ENCODE measurements at regions not wholly inside any gene's neighbourhood (a gene's known extent, or its start where the extent isn't known, plus 50 kb on each side); places are given as distances from the start of the nearest gene placed in this dataset.

GRCh38 chr11:122344215-122344614 lies 228.2 kb upstream of the BLID start:
- DNase-seq (no peak), ATAC-seq (no peak)
- Histone ChIP-seq H3K4me1 (ENCODE audit: control insufficient read depth in 2 of 2, insufficient read depth in 2 of 2, low read length in 2 of 2) (no peaks in the 10 kb centered on the region), H3K27me3 (ENCODE audit: control insufficient read depth in 2 of 2, insufficient read depth in 2 of 2, low read length in 2 of 2) (no peaks in the 10 kb centered on the region), H3K4me3 (ENCODE audit: low read length) (no peak overlapping the region), H3K36me3 (ENCODE audit: control insufficient read depth in 2 of 3, insufficient read depth in 3 of 3, low read length in 3 of 3) (no peaks in the 10 kb centered on the region), H3K27ac (ENCODE audit: low read depth, low read length) (no peak overlapping the region), H3K9me3 (ENCODE audit: control insufficient read depth in 2 of 3, low read length in 3 of 3) (peaks cover 0 to 4% (median 0%) of the 10 kb centered on the region in 3 experiments)
- H3K36me3 Mint-ChIP-seq = no peaks in the 10 kb centered on the region
- H3K4me3 Mint-ChIP-seq = no peak overlapping the region
- H3K27ac Mint-ChIP-seq = no peak overlapping the region
- peaks cover 0 to 3% (median 0%) of the 10 kb centered on the region in 7 donors for H3K4me1 Mint-ChIP-seq
- CTCF ChIA-PET = no interaction called here
- POLR2A ChIA-PET = no interaction called here
- H3K9me3 Mint-ChIP-seq = peaks cover 0 to 12% (median 0%) of the 10 kb centered on the region in 11 donors
- H3K27me3 Mint-ChIP-seq = peaks cover 0 to 28% (median 5%) of the 10 kb centered on the region in 5 donors
- intact Hi-C loops (cut with micrococcal nuclease) = no loop called here

DNA sequence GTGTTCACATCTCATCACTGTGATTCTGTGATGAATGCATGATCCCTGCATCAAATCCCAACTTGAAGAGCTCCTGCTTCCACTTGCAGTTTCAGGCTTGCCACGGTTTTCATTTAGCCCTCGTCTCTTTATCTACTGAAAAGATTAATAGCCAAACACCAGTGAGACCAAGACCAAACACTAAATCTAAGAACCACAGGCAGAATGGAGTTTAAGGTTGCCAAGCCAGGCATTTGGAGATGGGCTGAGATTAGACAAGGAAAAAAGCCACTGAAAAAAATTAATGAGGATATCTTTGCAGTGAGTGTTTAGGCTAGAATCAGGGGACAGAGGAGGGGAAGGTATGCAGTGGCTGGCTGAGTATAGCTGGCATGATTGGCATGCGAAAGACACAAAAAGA lies 227.2 kb upstream of the BLID start:
- Histone ChIP-seq H3K27me3 (ENCODE audit: control insufficient read depth in 2 of 2, insufficient read depth in 2 of 2, low read length in 2 of 2) (no peaks in the 10 kb centered on the region), H3K9me3 (ENCODE audit: control insufficient read depth in 2 of 3, low read length in 3 of 3) (peaks cover 0 to 4% (median 0%) of the 10 kb centered on the region in 3 experiments), H3K4me1 (ENCODE audit: control insufficient read depth in 2 of 2, insufficient read depth in 2 of 2, low read length in 2 of 2) (no peaks in the 10 kb centered on the region), H3K36me3 (ENCODE audit: control insufficient read depth in 2 of 3, insufficient read depth in 3 of 3, low read length in 3 of 3) (no peaks in the 10 kb centered on the region), H3K4me3 (ENCODE audit: low read length) (no peak overlapping the region), H3K27ac (ENCODE audit: low read depth, low read length) (no peak overlapping the region)
- H3K36me3 Mint-ChIP-seq = no peaks in the 10 kb centered on the region
- intact Hi-C loops (cut with micrococcal nuclease) = no loop called here
- peaks cover 0 to 12% (median 0%) of the 10 kb centered on the region in 11 donors for H3K9me3 Mint-ChIP-seq
- H3K27ac Mint-ChIP-seq = no peak overlapping the region
- DNase-seq (no peak), ATAC-seq (no peak)
- POLR2A ChIA-PET = no interaction called here
- no peak overlapping the region for H3K4me3 Mint-ChIP-seq
- CTCF ChIA-PET = no interaction called here
- H3K4me1 Mint-ChIP-seq = peaks cover 0 to 3% (median 0%) of the 10 kb centered on the region in 7 donors
- H3K27me3 Mint-ChIP-seq = peaks cover 0 to 28% (median under 1%) of the 10 kb centered on the region in 5 donors

- no peak for DNase-seq
- Mint-ChIP-seq H3K36me3 (no peaks in the 10 kb centered on the region), H3K4me3 (no peak overlapping the region), H3K4me1 (peaks cover 0 to 3% (median 0%) of the 10 kb centered on the region in 7 donors), H3K27me3 (peaks cover 0 to 24% (median 0%) of the 10 kb centered on the region in 5 donors), H3K27ac (no peak overlapping the region), H3K9me3 (peaks cover 0 to 12% (median 0%) of the 10 kb centered on the region in 11 donors)
- ATAC-seq = peak; percentile 37
- H3K4me1 ChIP-seq (ENCODE audit: control insufficient read depth in 2 of 2, insufficient read depth in 2 of 2, low read length in 2 of 2) = no peaks in the 10 kb centered on the region
- H3K27me3 ChIP-seq (ENCODE audit: control insufficient read depth in 2 of 2, insufficient read depth in 2 of 2, low read length in 2 of 2) = no peaks in the 10 kb centered on the region
- no peak overlapping the region for H3K4me3 ChIP-seq (ENCODE audit: low read length)
- ChIA-PET CTCF (no interaction called here), POLR2A (no interaction called here)
- H3K9me3 ChIP-seq (ENCODE audit: control insufficient read depth in 2 of 3, low read length in 3 of 3) = peaks cover 0 to 4% (median 0%) of the 10 kb centered on the region in 3 experiments
- H3K27ac ChIP-seq (ENCODE audit: low read depth, low read length) = no peak overlapping the region
- no peaks in the 10 kb centered on the region for H3K36me3 ChIP-seq (ENCODE audit: control insufficient read depth in 2 of 3, insufficient read depth in 3 of 3, low read length in 3 of 3)
- intact Hi-C loops (cut with micrococcal nuclease) = no loop called here
These were observed 226.2 kb upstream of the BLID start for GRCh38 chr11:122342089-122342744.

DNA sequence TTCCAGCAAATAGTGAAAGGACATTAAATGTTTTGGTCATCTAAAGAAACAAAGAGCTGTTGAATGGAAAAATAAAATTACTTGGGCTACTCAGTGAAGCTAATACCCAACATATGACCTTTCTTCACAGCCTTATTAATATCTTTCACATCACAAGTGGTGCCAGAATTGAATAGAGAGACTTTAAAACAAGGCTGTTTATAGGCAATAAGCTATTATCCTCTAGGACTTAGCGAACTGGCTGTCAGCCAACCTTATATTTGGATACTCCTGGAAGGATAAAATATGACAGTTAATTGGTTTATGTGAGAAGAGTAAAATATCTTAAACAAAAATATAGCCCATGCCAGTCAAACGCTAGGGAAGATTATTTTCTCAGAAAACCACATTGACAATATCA lies 225.5 kb upstream of the BLID start:
- no peak overlapping the region for H3K4me3 Mint-ChIP-seq
- H3K27ac Mint-ChIP-seq = no peak overlapping the region

DNA sequence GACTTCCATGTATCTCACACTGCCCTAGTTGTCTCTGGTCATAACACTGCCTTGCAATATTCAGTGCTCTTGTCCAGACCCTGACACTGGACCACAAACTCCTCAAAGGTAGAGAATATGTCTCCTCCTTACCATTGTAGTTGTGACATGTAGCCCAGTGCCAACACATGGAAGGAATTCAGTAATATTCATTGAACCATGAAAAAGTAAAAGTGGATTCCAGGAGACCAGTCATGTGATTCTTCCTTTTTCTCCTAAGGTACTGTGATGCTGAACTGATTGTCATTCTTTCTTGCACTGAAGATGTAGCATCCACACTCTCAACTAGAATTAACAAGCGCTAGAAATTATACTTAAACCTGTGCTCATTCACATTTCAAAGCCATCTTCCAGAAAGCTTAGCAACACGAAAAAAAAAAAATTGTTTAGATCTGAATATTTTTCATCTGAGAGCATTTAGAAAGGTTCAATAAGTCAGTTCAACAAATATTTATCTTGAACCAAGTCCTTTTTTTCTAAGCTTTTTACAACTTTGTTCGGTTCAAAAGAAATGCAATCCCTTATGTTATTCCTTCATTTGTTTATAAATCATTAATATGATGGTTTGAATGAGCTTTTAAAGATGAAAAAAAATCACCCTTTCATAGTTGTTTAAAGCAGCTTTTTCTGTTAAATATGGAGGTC lies 224.7 kb upstream of the BLID start:
- no peak overlapping the region for H3K4me3 Mint-ChIP-seq
- intact Hi-C loops (cut with micrococcal nuclease) = no loop called here
- peaks cover 0 to 12% (median 0%) of the 10 kb centered on the region in 11 donors for H3K9me3 Mint-ChIP-seq
- H3K9me3 ChIP-seq (ENCODE audit: control insufficient read depth in 2 of 3, low read length in 3 of 3) = peaks cover 0 to 4% (median 0%) of the 10 kb centered on the region in 3 experiments
- no peaks in the 10 kb centered on the region for H3K4me1 ChIP-seq (ENCODE audit: control insufficient read depth in 2 of 2, insufficient read depth in 2 of 2, low read length in 2 of 2)
- ChIA-PET POLR2A (no interaction called here), CTCF (no interaction called here)
- no peak for DNase-seq
- H3K36me3 ChIP-seq (ENCODE audit: control insufficient read depth in 2 of 3, insufficient read depth in 3 of 3, low read length in 3 of 3) = no peaks in the 10 kb centered on the region
- no peaks in the 10 kb centered on the region for H3K27me3 ChIP-seq (ENCODE audit: control insufficient read depth in 2 of 2, insufficient read depth in 2 of 2, low read length in 2 of 2)
- no peak overlapping the region for H3K4me3 ChIP-seq (ENCODE audit: low read length)
- H3K27me3 Mint-ChIP-seq = peaks cover 0 to 24% (median 0%) of the 10 kb centered on the region in 5 donors
- peak overlapping the region in 1 of 9 donors; percentile 11 for H3K27ac Mint-ChIP-seq
- H3K4me1 Mint-ChIP-seq = peaks cover 0 to 3% (median 0%) of the 10 kb centered on the region in 7 donors
- no peak overlapping the region for H3K27ac ChIP-seq (ENCODE audit: low read depth, low read length)
- ATAC-seq = no peak
- H3K36me3 Mint-ChIP-seq = no peaks in the 10 kb centered on the region

More for the DNA sequence above, 225.5 kb upstream of the BLID start:
- peaks cover 0 to 4% (median 0%) of the 10 kb centered on the region in 3 experiments for H3K9me3 ChIP-seq (ENCODE audit: control insufficient read depth in 2 of 3, low read length in 3 of 3)
- Mint-ChIP-seq H3K4me1 (peaks cover 0 to 3% (median 0%) of the 10 kb centered on the region in 7 donors), H3K36me3 (no peaks in the 10 kb centered on the region), H3K9me3 (peaks cover 0 to 12% (median 0%) of the 10 kb centered on the region in 11 donors), H3K27me3 (peaks cover 0 to 24% (median 0%) of the 10 kb centered on the region in 5 donors)
- H3K27me3 ChIP-seq (ENCODE audit: control insufficient read depth in 2 of 2, insufficient read depth in 2 of 2, low read length in 2 of 2) = no peaks in the 10 kb centered on the region
- H3K36me3 ChIP-seq (ENCODE audit: control insufficient read depth in 2 of 3, insufficient read depth in 3 of 3, low read length in 3 of 3) = no peaks in the 10 kb centered on the region
- H3K4me1 ChIP-seq (ENCODE audit: control insufficient read depth in 2 of 2, insufficient read depth in 2 of 2, low read length in 2 of 2) = no peaks in the 10 kb centered on the region
- CTCF ChIA-PET = no interaction called here
- no peak overlapping the region for H3K4me3 ChIP-seq (ENCODE audit: low read length)
- ATAC-seq (no peak), DNase-seq (no peak)
- H3K27ac ChIP-seq (ENCODE audit: low read depth, low read length) = no peak overlapping the region
- intact Hi-C loops (cut with micrococcal nuclease) = no loop called here
- POLR2A ChIA-PET = no interaction called here

DNA sequence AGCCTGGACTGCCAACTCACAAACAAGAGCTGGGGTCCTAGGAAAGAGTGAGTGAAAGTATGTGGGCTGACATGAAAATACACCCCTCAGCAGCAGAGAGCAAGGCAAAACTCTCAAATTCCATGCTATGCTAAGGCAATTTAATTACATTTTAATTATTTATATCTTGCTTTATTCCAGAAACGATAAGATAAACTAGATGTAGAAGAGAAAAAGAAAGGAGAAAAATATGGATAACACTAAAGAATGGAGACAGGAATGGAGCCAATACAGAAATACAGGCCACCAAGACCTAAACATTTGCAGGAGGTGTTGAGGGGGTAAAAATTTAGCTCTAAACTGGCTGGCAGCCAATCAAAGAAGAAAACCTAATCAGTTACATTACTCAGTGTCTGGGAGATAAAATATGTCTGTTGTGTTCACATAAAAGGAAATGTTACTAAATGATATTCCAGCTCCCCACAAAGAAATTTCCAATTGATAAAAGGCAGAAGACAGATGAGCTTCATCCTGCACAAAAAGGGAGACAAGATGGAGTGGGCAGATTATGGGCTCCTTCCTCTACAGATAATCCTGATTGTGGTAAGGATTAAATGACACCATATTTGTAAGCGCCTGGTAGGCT lies 223.5 kb upstream of the BLID start:
- no peaks in the 10 kb centered on the region for H3K36me3 ChIP-seq (ENCODE audit: control insufficient read depth in 2 of 3, insufficient read depth in 3 of 3, low read length in 3 of 3)
- Mint-ChIP-seq H3K36me3 (no peaks in the 10 kb centered on the region), H3K4me1 (peaks cover 0 to 3% (median 0%) of the 10 kb centered on the region in 7 donors), H3K27ac (peak overlapping the region in 1 of 9 donors; percentile 38), H3K4me3 (no peak overlapping the region), H3K27me3 (peaks cover 0 to 24% (median 1%) of the 10 kb centered on the region in 5 donors), H3K9me3 (peaks cover 0 to 12% (median 0%) of the 10 kb centered on the region in 11 donors)
- ChIA-PET CTCF (no interaction called here), POLR2A (no interaction called here)
- no peak overlapping the region for H3K4me3 ChIP-seq (ENCODE audit: low read length)
- H3K4me1 ChIP-seq (ENCODE audit: control insufficient read depth in 2 of 2, insufficient read depth in 2 of 2, low read length in 2 of 2) = no peaks in the 10 kb centered on the region
- H3K27ac ChIP-seq (ENCODE audit: low read depth, low read length) = no peak overlapping the region
- intact Hi-C loops (cut with micrococcal nuclease) = no loop called here
- H3K27me3 ChIP-seq (ENCODE audit: control insufficient read depth in 2 of 2, insufficient read depth in 2 of 2, low read length in 2 of 2) = no peaks in the 10 kb centered on the region
- ATAC-seq = no peak
- peaks cover 0 to 4% (median 0%) of the 10 kb centered on the region in 3 experiments for H3K9me3 ChIP-seq (ENCODE audit: control insufficient read depth in 2 of 3, low read length in 3 of 3)
- no peak for DNase-seq
